ENCODE measurements at regions not wholly inside any gene's neighbourhood (a gene's known extent, or its start where the extent isn't known, plus 50 kb on each side); places are given as distances from the start of the nearest gene placed in this dataset.

GRCh38 chr5:155451106-155451505 lies 437.6 kb downstream of the KIF4B start (continued):
- TF ChIP-seq CHD7 (IDR thresholded peaks at IDR 0.05; ENCODE audit: insufficient replicate concordance, low read length) (no peak), SP2 (IDR thresholded peaks at IDR 0.05; ENCODE audit: low read length) (no peak), POLR2A (IDR thresholded peaks at IDR 0.05; ENCODE audit: control extremely low read depth in 1 of 2, low read depth in 2 of 2, low read length in 2 of 2) (no peak), CREB1 (IDR thresholded peaks at IDR 0.05) (no peak), JUND (IDR thresholded peaks at IDR 0.05; ENCODE audit: low read length) (no peak), CBX5 (IDR thresholded peaks at IDR 0.05; ENCODE audit: low read depth, low read length) (no peak), EGR1 (IDR thresholded peaks at IDR 0.05; ENCODE audit: borderline replicate concordance, low read depth, low read length) (no peak), ATF2 (IDR thresholded peaks at IDR 0.05; ENCODE audit: low read length) (no peak)

Data from H1 (cell line).